Neuronal stem cell (in vitro differentiated cells): ENCODE measurements at regions not wholly inside any gene's neighbourhood (a gene's known extent, or its start where the extent isn't known, plus 50 kb on each side); places are given as distances from the start of the nearest gene placed in this dataset.
A peak's percentile ranks its signal among the peaks of the same experiment; 100 is the strongest.
"Not testable (repeated sequence)": the region's sequence is repeated elsewhere in the genome, so short reads cannot be mapped to it uniquely, and the experiment has no call there.

Experiments
- DNase-seq: peaks from one replicate; pipeline ENCODE4 v3.0.0-alpha.2; 2013; ENCODE audit warnings: low spot score
- H2AFZ ChIP-seq: one replicate; pipeline ENCODE4 v1.6.1; 2013; ENCODE audit warnings: mild to moderate bottlenecking, low read length, inconsistent platforms
- H2AK5ac ChIP-seq: 2 replicates; pipeline ENCODE4 v1.6.1; 2013; ENCODE audit warnings: low read depth, mild to moderate bottlenecking, inconsistent platforms, low read length, moderate library complexity, mixed read lengths
- H2BK120ac ChIP-seq: 2 replicates; pipeline ENCODE4 v1.6.1; 2013; ENCODE audit warnings: low read depth, mild to moderate bottlenecking, inconsistent platforms, low read length, moderate library complexity, mixed read lengths
- H2BK12ac ChIP-seq: one replicate; pipeline ENCODE4 v1.6.1; 2013; ENCODE audit warnings: low read length, inconsistent platforms
- H2BK15ac ChIP-seq: 2 replicates; pipeline ENCODE4 v1.6.1; 2013; ENCODE audit warnings: mild to moderate bottlenecking, low read length, inconsistent platforms, mixed read lengths
- H2BK5ac ChIP-seq: one replicate; pipeline ENCODE4 v1.6.1; 2013; ENCODE audit warnings: inconsistent platforms, mild to moderate bottlenecking, low read length, moderate library complexity
- H3K14ac ChIP-seq: one replicate; pipeline ENCODE4 v1.6.1; 2013; ENCODE audit warnings: low read length, inconsistent platforms
- H3K18ac ChIP-seq: 2 replicates; pipeline ENCODE4 v1.6.1; 2013; ENCODE audit warnings: low read length, inconsistent platforms
- H3K23ac ChIP-seq: 2 replicates; pipeline ENCODE4 v1.6.1; 2013; ENCODE audit warnings: low read depth, mild to moderate bottlenecking, mixed read lengths, low read length, inconsistent platforms; ENCODE audit not compliant: poor library complexity
- H3K27ac ChIP-seq: replicated peaks from 3 replicates; pipeline ENCODE4 v1.5.1; 2013; ENCODE audit warnings: low read length, inconsistent platforms
- H3K27me3 ChIP-seq, 3 experiments: 2 replicates each; pipeline ENCODE4 v1.6.1; 2013; ENCODE audit warnings: low read length in 3 of 3, mild to moderate bottlenecking in 2 of 3, inconsistent platforms in 1 of 3, low read depth in 1 of 3, mixed read lengths in 1 of 3, moderate library complexity in 1 of 3; ENCODE audit not compliant: control insufficient read depth in 3 of 3, insufficient read depth in 3 of 3
- H3K36me3 ChIP-seq, 2 donors: replicated peaks in 1 of 2; 2 replicates each; pipeline ENCODE4 v1.6.1; 2013; ENCODE audit warnings: low read length in 2 of 2; ENCODE audit not compliant: control insufficient read depth in 2 of 2, insufficient read depth in 2 of 2
- H3K4ac ChIP-seq: 2 replicates; pipeline ENCODE4 v1.6.1; 2013; ENCODE audit warnings: inconsistent platforms, mild to moderate bottlenecking, low read length, moderate library complexity
- H3K4me1 ChIP-seq, 2 donors: 1 replicate in 1 of 2; 2 replicates in 1 of 2; pipeline ENCODE4 v1.6.1; 2013; ENCODE audit warnings: low read length in 2 of 2, low read depth in 1 of 2; ENCODE audit not compliant: control insufficient read depth in 2 of 2, insufficient read depth in 1 of 2
- H3K4me2 ChIP-seq: one replicate; pipeline ENCODE4 v1.6.1; 2013; ENCODE audit warnings: mild to moderate bottlenecking, low read length, inconsistent platforms; ENCODE audit not compliant: insufficient read depth, poor library complexity, severe bottlenecking
- H3K4me3 ChIP-seq, 2 donors: 2 replicates each; pipeline ENCODE4 v1.5.1; 2013; ENCODE audit warnings: low read length in 2 of 2, mild to moderate bottlenecking in 2 of 2, inconsistent platforms in 1 of 2, moderate library complexity in 1 of 2
- H3K79me1 ChIP-seq: one replicate; pipeline ENCODE4 v1.6.1; 2013; ENCODE audit warnings: low read depth, mild to moderate bottlenecking, inconsistent platforms, low read length, moderate library complexity
- H3K9ac ChIP-seq: one replicate; pipeline ENCODE4 v1.6.1; 2013; ENCODE audit warnings: mild to moderate bottlenecking, low read depth, low read length, inconsistent platforms; ENCODE audit not compliant: poor library complexity
- H3K9me3 ChIP-seq, 2 donors: replicated peaks in 1 of 2; 2 replicates each; pipeline versions ENCODE3 to v1.6.1; 2013; ENCODE audit warnings: low read length in 2 of 2, mild to moderate bottlenecking in 2 of 2, inconsistent platforms in 1 of 2, low read depth in 1 of 2, mixed read lengths in 1 of 2, moderate library complexity in 1 of 2; ENCODE audit not compliant: control insufficient read depth in 2 of 2, insufficient read depth in 1 of 2
- H4K8ac ChIP-seq: one replicate; pipeline ENCODE4 v1.6.1; 2013; ENCODE audit warnings: low read depth, mild to moderate bottlenecking, inconsistent platforms, low read length, moderate library complexity
- H4K91ac ChIP-seq: one replicate; pipeline ENCODE4 v1.6.1; 2013; ENCODE audit warnings: low read length, low read depth, mild to moderate bottlenecking, inconsistent platforms; ENCODE audit not compliant: poor library complexity
- WGBS, 2 donors: extraction: QIAGEN DNeasy Blood & Tissue Kit; methylation state at CpG; one replicate each; pipeline ENCODE4 v1.1.7; 2013; ENCODE audit warnings: missing lambda C conversion rate in 2 of 2, mixed read lengths in 1 of 2; ENCODE audit not compliant: insufficient read length in 2 of 2, insufficient replicate concordance in 1 of 2; ENCODE audit errors: extremely low coverage in 2 of 2; 5-methylcytosine and 5-hydroxymethylcytosine counted together

DNA sequence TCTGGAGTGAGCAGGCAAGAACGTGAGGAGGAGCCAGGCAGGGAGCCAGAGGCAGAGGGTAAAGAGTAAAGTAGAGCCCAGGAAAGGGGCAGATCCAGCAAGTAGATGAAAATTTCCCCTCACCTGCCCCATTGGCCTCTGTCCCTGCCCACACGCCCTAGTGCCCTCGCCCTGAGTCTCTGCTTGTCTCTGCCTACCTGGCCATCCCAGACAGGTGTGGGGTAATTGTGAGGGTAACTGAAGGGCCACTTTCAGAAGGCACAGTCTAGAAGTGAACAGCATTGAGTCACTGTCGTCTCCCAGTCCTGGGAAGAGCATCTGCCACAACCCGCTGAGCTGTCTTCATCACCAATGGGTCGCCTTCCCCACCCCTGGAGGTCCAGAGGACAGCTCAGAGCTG is 1756.8 kb downstream of the TP53TG3F start:
- not testable (repeated sequence) for H2BK120ac ChIP-seq, H3K27me3 ChIP-seq, H3K4me3 ChIP-seq, H3K23ac ChIP-seq, H3K36me3 ChIP-seq, H2AK5ac ChIP-seq, H4K91ac ChIP-seq, H3K4me1 ChIP-seq, H4K8ac ChIP-seq, H2BK15ac ChIP-seq, H2BK5ac ChIP-seq, H3K79me1 ChIP-seq, H3K27ac ChIP-seq, H3K4ac ChIP-seq, H3K4me2 ChIP-seq, H3K14ac ChIP-seq, H2AFZ ChIP-seq, DNase-seq, H3K18ac ChIP-seq, H2BK12ac ChIP-seq, H3K9ac ChIP-seq
- WGBS, 2 donors, result no CpG with 5 or more reads among the region's 6 CpGs
- H3K9me3 ChIP-seq, result peaks cover 0 to 16% of the 10 kb centered on the region in 2 donors

DNA sequence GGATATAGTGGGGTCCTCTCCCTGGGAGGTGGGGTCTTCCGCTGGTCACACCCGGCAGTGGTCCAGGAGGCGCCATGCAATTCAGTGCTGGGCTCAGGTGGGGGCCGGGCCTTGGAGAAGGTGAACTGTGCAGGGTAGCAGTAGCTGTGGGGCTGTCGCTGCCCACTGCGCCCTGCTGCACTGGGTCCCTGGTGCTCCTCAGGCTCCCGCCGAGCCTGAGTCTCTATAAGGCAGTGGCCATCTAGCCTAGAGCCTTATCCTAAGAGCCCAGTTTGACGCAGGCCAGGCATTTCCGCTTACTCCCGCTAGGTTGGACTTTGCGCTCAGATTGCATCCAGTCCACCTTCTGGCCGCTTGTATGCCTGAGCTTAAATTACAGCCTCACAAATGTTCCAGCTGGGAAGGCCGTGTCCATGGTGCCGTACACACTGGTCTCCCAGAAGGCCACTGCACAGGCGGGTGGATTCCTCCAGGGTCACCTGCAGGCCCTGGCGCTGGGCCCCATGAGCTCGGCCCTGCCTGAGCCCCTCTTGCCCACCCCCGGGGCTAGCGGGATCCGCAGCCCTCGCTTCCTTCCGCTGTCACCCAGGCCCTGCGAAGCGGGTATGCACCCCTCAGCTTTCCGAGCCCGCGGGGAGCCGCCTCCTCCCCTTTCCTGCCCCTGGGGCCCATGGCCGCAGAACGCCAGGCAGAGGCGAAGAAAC is 1762.2 kb downstream of the TP53TG3F start:
- no peak for DNase-seq
- H3K4ac ChIP-seq, result no peak overlapping the region

DNA sequence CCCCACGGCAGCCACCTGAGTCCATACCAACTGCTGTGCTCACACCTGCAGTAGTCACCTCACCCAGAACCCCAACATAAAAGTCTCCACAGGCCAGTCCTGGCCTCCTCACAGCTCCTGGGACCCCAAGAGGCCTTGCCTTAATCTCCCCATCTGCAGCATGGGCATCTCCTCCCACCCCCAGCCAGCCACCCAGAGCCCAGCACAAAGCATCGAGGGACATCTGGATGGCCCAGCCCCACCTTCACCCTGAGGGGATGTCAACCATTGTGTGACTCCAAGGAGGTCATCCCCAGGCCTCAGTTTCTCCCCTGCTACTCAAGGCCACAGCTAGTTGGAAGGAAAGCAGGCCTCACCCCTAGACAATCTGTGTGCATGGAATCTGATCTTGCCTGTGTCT is 1775.3 kb downstream of the TP53TG3F start:
- DNase-seq, result no peak
- H3K36me3 ChIP-seq, result no peaks in the 10 kb centered on the region
- WGBS, 2 donors, result no CpG with 5 or more reads among the region's 2 CpGs
- no peak overlapping the region for H3K4ac ChIP-seq
- H2BK12ac ChIP-seq, result no peak overlapping the region
- no peak overlapping the region for H2BK5ac ChIP-seq
- no peak overlapping the region for H3K4me2 ChIP-seq
- H2BK15ac ChIP-seq, result no peak overlapping the region
- peaks cover 0 to 48% of the 10 kb centered on the region in 2 donors for H3K9me3 ChIP-seq
- no peak overlapping the region for H2BK120ac ChIP-seq
- H3K18ac ChIP-seq, result no peak overlapping the region
- no peak overlapping the region for H4K8ac ChIP-seq
- H3K27me3 ChIP-seq, result no peaks in the 10 kb centered on the region
- H3K79me1 ChIP-seq, result no peaks in the 10 kb centered on the region
- H4K91ac ChIP-seq, result no peak overlapping the region
- no peak overlapping the region for H3K23ac ChIP-seq
- no peak overlapping the region for H3K27ac ChIP-seq
- no peak overlapping the region for H3K14ac ChIP-seq
- H3K9ac ChIP-seq, result no peak overlapping the region
- no peaks in the 10 kb centered on the region for H3K4me1 ChIP-seq
- no peak overlapping the region for H2AFZ ChIP-seq
- peak overlapping the region in 1 of 2 donors; percentile 67 for H3K4me3 ChIP-seq
- H2AK5ac ChIP-seq, result no peak overlapping the region

More for the DNA sequence above, 1762.2 kb downstream of the TP53TG3F start:
- H3K27ac ChIP-seq, result no peak overlapping the region
- H4K8ac ChIP-seq, result no peak overlapping the region
- no peak overlapping the region for H3K23ac ChIP-seq
- H2BK5ac ChIP-seq, result no peak overlapping the region
- H2BK15ac ChIP-seq, result no peak overlapping the region
- H3K79me1 ChIP-seq, result no peaks in the 10 kb centered on the region
- H3K9me3 ChIP-seq, result peaks cover 0 to 15% of the 10 kb centered on the region in 2 donors
- H3K36me3 ChIP-seq, result no peaks in the 10 kb centered on the region
- no peak overlapping the region for H3K18ac ChIP-seq
- H2BK12ac ChIP-seq, result no peak overlapping the region
- no peak overlapping the region for H2BK120ac ChIP-seq
- H3K4me3 ChIP-seq, result peak overlapping the region in 1 of 2 donors; percentile 55
- no peak overlapping the region for H3K14ac ChIP-seq
- H2AFZ ChIP-seq, result no peak overlapping the region
- no peak overlapping the region for H3K9ac ChIP-seq
- no CpG with 5 or more reads among the region's 32 CpGs for WGBS, 2 donors
- no peaks in the 10 kb centered on the region for H3K27me3 ChIP-seq
- H3K4me1 ChIP-seq, result no peaks in the 10 kb centered on the region
- no peak overlapping the region for H2AK5ac ChIP-seq
- H4K91ac ChIP-seq, result no peak overlapping the region
- no peak overlapping the region for H3K4me2 ChIP-seq

DNA sequence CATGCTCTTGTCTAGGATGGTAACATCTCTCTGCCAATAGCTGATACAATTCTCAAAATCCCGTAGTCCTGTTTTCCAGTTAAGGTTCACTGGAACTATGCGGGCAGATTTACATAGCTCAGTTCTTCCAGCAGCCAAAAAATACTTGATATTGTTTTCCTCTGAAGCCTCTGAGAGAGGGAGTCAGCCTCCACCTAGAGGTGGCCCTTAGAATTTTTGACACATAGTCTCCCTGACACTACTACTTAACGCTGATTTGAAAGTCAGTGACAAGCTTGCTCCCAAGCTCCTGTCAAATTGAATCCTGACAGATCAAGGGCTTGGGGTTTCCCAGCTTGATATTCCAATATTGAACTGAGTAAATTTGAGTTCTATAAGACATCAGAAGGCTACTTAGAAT is 1780.1 kb downstream of the TP53TG3F start:
- Histone ChIP-seq H2AFZ (no peak overlapping the region), H2AK5ac (no peak overlapping the region), H2BK5ac (no peak overlapping the region), H4K8ac (no peak overlapping the region), H3K18ac (no peak overlapping the region), H3K27ac (no peak overlapping the region), H3K4me3 (no peak overlapping the region), H3K36me3 (no peaks in the 10 kb centered on the region), H3K9me3 (peaks cover 0 to 34% of the 10 kb centered on the region in 2 donors), H3K4me1 (no peaks in the 10 kb centered on the region), H4K91ac (no peak overlapping the region), H2BK120ac (no peak overlapping the region), H2BK15ac (no peak overlapping the region), H3K9ac (no peak overlapping the region), H3K14ac (no peak overlapping the region), H3K4ac (no peak overlapping the region), H3K27me3 (no peaks in the 10 kb centered on the region), H3K4me2 (no peak overlapping the region), H3K79me1 (no peaks in the 10 kb centered on the region), H2BK12ac (no peak overlapping the region), H3K23ac (no peak overlapping the region)
- no CpG with 5 or more reads among the region's 3 CpGs for WGBS, 2 donors
- no peak for DNase-seq
